ENCODE measurements at regions not wholly inside any gene's neighbourhood (a gene's known extent, or its start where the extent isn't known, plus 50 kb on each side); places are given as distances from the start of the nearest gene placed in this dataset.
"Not testable (repeated sequence)": the region's sequence is repeated elsewhere in the genome, so short reads cannot be mapped to it uniquely, and the experiment has no call there.

DNA sequence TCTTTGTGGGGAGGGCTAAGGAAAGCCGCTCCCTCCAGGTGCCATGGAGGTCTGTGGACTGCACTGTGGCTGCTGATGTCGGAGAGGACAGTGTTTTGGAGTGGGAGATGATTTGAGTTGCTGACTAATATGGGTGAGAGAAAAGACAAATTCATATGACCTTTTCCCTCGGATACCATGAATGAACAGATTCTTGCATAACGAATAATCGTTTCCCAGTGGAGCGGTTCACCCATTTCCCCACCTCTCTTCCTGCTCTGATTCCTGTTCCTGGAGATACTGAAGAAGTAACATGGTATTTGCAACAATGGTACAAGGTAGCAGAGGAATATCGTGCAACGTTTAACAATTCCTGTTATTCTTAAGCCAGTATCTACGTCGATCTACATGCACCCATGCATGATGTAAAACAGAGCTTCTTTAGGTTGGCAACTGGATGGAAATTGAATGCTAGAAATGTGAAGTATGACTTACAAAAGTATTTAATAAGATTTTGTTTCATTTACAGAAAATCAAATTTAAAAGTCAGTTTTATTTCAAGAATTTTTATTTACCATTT lies 227.1 kb downstream of the TOMM20 start:
- DNase-seq (ENCODE audit: low read depth), result no peak

DNA sequence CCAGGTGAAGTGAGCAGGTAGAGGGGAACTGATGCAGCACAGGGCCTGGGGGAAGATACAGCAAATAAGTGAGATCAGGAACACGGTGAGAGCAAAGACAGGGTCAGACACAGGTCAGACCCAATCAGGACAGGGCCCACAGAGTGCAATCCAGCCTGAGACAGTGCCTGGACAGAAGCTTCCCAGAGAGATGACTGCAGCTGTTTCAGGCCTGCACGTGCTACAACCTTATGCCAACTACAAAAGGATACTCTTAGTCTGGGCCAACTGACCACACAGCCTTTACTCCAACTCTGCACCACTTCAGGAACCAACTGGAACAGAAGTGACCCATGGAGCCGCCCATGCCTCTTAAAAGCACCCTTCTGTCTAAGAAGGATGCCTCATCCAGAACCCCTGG lies 228.0 kb downstream of the TOMM20 start:
- no peak for DNase-seq (ENCODE audit: low read depth)

DNA sequence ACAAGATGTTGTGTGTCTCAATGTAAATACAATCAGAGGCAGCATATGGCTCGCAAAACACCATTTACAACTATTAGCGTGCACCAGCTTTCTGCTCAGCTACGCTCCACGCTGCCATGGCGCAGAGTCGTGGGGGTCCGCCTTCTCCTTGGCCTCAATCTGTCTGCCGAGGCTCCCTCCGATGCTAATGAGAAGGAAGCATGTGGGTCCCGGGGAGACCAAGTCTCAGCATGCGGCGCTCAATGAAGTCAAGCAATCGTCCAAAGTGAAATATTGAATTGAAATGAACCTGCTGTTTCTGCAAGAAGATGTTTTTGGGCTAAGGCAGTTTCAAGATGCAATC lies 228.9 kb downstream of the TOMM20 start:
- DNase-seq (ENCODE audit: low read depth), result no peak

DNA sequence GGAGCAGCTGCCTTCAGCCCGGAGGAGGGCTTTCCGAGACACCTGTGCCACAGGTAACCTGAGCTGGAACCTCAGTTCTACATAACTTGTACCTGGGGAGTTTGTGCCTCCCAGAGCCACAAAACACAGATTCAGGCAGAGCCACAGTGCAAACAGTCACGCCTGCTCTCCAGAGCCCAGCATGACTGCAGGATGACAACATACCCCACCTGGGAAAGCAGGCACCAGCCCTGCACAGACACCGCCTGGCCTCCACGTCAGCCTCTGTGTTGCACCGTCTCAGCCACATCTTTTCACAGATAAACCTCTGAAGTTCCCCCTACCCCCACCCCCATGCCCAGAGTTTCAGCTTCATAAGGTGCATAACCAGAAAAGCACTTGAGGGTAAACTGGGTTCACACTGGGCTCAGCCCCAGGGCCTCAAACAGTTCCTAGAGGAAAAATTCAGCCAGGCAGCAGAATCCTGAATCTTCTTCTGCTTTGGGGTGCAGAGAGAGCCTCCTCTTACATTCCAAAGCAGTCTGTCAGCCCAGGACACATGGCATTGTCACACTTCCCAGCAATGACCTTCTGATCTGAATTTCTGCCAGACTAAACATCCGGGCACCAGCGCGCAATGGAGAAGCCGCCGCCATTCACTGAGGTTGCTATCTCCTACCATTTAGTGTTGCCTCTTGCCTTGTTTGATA lies 229.5 kb downstream of the TOMM20 start:
- no peak for DNase-seq (ENCODE audit: low read depth)

DNA sequence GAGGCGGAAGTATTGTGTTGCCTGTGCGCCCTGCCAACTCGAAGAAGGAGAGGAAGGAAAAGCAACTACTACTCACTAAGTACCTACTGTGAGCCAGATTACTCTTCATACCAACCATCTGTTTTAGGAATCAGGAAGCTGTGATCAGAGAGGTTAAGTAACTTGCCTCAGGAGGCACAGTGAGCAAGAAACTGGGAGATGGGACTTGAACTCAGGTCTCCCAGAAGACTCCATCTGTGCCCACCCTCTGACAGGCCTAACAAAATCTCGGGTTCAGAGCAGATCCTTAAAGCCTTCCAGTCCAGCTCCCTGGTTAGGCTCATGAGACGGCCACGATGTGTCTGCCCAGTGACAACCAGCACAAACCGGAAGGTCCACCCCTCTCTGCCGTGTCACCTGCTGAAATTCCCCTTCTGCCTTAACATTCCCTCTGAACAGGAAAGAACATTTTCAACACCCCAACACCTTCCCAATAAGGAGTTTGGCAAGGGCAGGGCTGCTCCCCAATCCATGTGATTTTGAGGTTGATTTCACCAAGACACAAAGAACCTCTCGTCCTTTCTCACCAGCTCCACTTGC lies 230.1 kb downstream of the TOMM20 start:
- no peak for DNase-seq (ENCODE audit: low read depth)

DNA sequence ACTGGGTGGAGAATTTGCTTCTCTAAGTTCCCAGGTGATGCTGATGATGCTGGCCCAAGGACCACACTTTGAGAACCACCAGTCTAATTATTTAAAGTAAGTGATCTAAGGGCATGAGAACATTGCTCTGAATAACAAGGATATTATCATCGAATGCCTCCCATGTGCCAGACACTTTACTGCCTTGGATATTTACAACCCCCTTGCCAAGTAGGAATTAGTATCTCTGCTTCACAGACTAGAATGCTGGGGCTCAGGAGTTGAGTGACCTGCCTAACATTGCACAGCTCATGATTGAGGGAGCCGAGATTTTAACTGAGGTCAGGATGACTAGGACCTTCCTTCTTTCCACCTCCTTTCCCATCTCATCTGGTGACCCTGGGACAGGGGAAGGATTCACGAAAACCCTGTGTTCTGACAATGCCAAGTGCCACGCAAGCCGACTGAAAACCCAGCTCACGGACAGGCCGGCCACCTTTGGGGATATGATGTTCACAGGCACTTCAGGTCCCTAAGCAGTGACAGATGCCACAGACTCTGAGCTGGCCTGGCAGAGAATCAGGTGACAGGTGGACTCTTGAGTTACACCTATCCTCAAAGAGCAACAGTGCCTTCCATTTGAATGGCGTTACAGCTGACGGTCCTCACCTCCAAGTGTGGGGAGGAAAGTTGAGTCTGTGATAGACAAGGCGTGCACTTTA lies 230.7 kb downstream of the TOMM20 start:
- no peak for DNase-seq (ENCODE audit: low read depth)

DNA sequence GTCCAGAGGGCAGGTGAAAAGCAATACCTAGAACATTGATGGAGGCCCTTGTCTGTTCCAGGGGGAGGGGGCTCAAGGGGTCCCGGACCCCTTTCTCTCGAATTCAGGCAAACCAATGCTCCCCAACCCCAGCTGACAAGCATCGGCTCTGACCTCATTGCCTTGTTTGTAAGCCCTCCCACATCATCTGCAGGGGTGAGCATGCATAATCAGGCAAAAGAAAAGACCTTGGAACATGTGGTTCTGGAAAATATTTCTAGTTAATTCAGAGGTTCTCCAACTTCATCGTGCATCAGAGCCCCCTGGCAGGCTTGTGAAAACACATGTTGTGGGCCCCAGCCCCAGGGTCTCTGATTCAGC lies 231.3 kb downstream of the TOMM20 start:
- no peak for DNase-seq (ENCODE audit: low read depth)

DNA sequence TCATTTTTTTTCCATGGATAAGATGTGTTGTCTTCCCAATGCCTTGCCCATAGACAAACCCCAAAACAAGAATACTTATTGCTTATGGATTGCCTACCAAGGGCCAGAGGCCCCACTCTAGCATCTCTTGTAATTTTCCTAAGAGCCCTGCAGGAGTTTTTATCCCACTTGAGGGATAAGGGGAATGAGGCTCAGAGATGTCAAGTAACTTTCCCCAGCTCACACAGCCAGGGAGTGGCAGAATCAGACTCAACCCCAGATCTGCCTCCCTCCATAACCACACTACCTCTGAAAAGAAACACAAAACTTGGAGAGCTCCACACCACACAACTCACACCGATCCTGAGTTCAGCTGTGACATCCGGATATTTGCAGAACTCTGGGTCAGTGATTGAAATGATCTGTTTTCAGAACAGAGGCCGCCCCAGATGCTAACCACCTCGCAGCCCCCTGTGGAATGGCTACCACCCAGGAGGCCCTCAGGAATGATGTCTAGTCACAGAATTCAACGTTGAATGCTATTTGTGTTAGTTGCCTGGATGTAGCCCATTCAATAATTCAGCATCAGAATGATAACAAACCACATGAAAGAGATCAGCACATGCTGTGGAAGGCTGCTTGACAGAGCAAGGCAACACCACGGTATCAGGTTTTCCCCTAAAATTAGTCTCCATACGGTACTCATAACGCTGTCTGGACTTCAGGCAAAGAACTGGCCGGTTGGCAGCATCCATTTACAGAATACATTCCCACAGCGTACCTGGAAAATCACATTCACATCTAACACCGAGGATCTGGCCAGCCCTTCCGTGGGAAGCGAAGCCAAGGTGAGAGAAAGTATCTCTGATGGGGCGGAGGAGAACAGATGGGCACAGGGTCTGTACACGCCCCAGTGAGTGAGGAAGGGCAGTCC lies 231.9 kb downstream of the TOMM20 start:
- DNase-seq (ENCODE audit: low read depth), result no peak

DNA sequence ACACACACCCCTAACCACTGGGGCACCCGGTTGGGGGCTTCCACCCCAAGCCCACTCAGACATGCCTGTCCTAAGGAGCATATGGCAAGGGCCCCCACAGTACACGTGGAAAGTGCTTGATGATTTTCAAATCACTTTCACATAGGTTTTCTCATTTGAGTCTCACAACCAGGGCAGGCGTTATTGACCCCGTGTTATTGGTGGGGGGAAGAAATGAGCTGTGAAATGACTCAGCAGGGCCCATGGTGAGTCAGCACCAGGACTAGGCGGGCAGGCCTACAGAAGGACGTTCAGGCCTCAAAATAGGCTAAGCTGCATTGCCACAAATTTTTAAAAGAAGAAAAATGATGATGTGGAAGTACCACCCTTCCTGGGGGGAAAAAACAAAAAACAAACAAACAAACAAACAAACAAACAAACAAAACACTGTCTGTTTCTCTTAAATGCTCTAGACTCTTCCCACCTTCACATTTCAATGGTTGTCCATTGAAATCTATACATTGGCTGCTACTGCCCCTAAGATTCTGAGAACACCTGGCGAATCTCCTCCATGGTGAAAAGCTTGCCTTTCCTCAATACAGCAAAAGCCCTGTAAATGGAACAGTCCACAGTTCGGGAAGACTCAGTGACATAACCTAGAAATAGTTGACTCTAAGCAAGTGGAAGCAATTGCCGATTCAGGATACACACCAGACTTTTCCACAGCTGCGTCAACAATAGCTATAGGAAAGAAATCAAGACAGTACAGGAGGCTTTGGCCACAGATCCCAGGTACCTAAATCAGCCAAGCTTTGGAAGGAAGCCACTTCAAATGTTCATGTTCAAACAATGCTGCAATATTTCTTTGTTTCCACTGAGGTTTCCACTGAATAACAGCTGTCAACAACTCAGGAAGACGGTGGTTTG lies 234.7 kb downstream of the TOMM20 start:
- DNase-seq (ENCODE audit: low read depth), result no peak

DNA sequence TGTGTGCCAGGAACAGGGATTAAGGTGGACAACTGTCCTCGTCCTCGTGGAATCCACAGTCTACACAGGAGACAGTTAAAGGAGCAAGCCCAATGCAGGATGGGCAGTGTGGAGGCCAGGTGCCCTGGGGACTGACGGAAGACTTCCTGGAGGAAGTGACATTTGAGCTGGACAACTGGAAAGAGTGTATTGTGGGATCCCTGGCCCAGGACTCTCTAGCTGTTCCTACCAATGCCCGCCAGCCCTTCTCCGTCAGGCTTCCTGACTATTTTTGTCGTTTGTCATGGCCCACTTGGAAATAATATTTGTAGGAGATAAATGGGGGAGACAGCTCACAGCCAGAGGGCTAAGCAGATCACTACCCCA lies 235.3 kb downstream of the TOMM20 start:
- DNase-seq (ENCODE audit: low read depth), result no peak

DNA sequence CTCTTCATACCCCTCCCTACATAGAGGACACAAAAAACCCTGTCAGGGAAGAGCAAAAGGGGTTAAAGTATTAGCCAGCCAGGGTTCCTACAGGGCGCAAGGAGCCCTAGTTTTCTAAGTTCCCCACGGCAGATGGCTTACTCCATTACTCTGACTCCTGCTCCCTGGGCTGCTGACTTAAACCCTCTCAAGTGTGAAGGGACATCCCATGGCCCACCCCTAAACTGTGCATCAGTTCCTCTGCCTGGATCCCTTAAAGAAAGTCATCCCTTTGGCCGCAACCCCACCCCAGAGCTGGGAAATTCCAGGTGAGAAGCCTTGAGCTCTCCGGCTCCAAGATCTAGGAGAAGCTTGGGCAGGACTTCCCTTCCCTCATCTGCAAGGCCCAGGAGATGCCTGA lies 236.0 kb downstream of the TOMM20 start:
- DNase-seq (ENCODE audit: low read depth), result no peak

DNA sequence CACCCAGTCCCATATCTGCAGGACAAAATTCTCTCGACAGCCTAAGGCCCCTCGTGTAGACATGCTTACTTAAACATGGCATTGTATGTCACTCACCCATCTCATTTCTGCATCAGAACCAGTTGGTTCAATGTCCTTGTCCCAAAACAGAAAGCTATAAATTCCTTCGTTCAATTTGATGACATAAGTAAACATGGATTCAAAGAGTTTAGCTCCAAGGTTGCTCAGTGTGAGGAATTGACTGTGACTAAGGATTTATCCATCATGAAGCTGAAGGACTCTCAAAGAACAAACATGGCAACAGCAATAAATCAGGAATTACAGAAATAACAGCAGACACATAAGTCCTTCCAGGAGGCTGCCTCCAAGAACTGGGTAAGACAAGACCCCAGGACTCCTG lies 237.2 kb downstream of the TOMM20 start:
- no peak for DNase-seq (ENCODE audit: low read depth)

DNA sequence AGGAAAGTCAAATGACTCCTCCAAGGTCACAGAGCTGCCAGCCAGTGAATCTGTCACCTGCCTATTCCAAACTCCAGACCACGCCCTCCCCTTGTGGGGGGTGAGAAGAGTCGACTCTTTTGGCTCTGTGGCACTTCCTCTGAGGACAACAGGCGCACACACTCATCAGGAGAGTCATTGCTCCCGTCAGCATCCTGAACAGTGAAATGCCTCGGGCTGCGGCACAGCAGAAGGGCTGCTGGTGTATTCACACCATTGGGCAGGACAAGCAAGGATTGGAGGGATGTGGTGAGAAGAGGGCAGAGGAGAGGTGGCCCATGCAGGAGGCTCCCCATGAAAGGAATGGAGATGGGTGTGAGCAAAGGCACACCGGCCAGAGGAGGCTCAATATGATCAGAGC lies 239.0 kb downstream of the TOMM20 start:
- DNase-seq (ENCODE audit: low read depth), result no peak

DNA sequence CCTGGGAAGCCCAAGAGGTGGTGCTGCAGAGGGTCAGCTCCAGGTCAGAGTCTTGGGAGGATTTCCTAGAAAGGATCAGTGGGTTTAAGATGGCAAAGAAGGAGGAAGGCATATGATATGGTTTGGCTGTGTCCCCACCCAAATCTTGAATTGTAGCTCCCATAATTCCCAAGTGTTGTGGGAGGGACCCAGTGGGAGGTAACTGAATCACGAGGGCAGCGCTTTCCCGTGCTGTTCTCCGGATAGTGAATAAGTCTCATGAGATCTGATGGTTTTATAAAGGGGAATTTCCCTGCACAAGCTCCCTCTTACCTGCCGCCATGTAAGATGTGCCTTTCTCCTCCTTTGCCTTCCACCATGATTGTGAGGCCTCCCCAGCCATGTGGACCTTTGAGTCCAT lies 240.4 kb downstream of the TOMM20 start:
- not testable (repeated sequence) for DNase-seq (ENCODE audit: low read depth)

DNA sequence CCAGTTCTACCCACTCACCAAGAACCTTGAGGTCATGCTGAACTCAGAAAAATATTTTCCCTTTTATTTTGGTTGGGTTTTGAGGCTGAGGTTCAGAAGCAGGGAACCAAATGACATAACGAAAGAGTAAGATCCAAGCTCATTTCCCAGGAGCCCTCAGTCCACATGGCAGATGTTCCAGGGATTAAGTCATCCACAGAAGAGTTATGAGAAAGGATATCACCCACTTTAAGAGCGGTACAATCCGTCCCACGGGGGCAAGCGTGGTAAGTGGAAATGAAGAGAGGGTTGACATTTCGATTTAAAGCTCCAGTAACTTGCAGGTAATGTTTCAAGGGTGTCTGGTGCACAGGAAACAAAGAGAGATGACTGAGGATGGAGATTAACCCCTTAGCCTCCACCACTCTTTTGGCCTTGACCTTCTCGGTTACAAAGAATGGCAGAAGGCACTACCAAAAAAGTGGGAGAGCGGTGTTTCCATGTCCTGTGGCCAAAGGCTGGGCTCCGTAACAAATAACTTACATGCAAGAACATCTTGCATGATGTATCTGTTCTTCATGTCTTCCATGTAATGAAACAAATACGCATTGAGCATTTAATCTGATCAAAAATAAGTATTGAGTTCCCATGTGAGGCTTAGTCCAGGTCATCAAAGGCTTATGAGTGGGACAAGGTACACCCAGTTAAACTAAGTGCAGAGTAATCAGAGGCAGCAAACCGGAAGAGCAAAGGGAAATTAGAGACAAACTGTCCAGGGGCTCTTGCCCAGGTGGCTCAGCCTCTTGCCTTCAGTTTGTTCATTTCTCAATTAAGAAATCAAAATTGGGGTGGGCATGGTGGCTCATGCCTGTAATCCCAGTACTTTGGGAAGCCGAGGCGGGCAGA lies 241.4 kb downstream of the TOMM20 start:
- no peak for DNase-seq (ENCODE audit: low read depth)

DNA sequence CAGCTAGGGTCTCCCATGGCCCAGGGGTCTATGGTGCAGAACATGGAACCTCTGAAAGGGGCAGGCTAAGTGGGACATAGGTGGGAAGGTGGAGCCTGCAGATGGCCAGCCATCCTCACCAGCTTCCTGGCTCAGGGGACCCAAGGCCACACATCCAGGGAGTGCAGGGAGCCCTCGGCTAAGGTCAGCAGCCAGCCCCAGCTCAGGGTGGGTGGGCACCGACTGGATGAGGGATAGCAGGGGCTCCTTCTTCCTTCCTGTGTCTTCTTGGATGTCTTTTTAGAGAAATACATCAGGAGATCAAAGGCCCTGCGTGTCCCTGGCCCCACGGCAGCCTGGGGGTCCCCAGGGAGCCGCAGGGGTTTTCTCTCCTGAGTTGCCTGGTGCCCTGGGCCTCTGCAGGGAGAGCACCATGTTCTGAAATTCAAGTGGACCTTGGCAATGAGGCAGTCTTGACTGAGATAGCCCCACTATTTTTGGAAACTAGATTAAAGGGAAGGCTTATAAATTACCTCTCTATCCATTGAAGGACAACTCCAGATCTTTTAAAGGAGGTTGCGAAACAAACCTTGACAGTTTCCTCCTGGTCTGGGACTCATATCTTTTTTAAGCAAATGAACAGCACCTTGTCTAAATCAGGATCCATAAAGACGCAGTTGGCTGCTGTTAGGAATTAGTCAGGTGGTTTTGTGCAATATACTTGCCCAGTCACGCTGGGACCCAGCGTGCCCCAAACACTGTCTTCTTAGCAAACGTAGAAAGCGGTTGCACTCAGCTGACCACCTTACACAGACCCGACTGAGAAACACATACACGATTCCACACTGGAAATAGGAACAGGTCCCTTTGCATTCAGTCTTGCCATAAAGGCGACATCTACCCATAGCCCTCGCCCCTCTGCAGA lies 242.3 kb downstream of the TOMM20 start:
- DNase-seq (ENCODE audit: low read depth), result no peak

DNA sequence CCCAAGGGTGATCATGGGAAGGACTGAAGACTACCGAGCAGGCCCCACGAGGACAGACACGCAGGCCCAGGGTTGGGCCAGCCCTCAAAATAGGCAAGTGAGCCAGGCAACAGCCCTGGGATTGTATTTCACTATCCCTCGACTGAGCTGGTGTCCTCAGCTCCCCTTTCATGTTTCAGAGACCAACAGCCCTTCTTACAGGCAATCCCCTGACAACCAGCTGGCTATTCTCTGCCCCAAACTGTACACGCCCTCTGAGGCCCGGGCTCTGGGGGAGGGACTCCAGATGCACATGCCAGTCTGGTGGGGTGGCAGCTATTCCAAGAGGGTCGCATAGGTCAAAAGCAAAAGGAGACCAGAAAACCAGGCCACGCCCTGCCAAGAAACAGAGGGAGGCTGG lies 243.0 kb downstream of the TOMM20 start:
- DNase-seq (ENCODE audit: low read depth), result no peak

DNA sequence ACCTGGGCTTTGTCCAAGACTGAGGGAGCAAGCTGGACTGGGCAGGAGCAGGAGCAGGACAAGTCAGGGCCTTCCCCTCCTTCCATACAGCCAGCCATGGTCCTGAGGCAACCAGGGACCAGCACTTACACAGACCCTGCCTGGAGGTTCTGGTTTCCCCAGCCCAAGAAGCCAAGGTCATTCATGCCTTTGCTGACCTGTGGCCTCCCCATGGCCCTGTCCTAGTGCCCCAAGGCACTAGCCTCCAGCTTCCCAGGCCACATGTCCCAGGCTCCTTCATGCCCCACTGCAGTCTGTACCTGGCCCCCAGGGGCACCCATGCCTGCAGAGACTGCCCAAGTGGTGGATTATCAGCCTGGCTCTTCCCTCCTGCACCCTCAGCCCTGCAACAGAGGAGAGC lies 243.9 kb downstream of the TOMM20 start:
- DNase-seq (ENCODE audit: low read depth), result no peak

DNA sequence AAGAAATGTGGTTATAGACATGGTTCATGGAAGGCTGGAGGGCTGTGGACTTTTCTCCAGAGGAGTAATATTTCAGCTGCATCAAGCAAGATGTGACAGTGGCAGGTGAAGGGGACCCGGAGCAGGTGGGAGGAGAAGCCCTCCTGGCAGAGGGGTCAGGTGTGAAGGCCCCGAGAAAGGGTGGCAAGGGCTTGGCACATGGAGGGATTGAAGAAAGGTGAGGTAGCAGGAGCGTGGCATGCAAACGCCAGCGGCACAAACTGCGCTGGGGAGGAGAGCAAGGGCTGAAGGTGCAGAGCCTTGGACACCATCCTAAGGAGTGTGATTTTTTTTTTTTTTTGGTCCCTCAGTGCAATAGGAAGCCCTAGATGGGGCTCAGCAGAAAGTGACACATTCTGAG lies 244.6 kb downstream of the TOMM20 start:
- no peak for DNase-seq (ENCODE audit: low read depth)

Measured in stimulated activated CD8-positive, alpha-beta memory T cell treated with anti-CD3 and anti-CD28 coated beads, Interleukin-15, amount 100 ng/mL, for 1 hour (primary cell).